DMS114 treated with DMSO at 0.1 percent for 48 hours (cell line): ENCODE measurements at regions not wholly inside any gene's neighbourhood (a gene's known extent, or its start where the extent isn't known, plus 50 kb on each side); places are given as distances from the start of the nearest gene placed in this dataset.
"Not testable (repeated sequence)": the region's sequence is repeated elsewhere in the genome, so short reads cannot be mapped to it uniquely, and the experiment has no call there.

Experiments used
- DNase-seq: peaks from one replicate; lab custom pipeline; 2025; ENCODE audit not compliant: unreplicated experiment; lab: John Stamatoyannopoulos, UW

GRCh38 chr11:106152013-106152412 lies 74.6 kb downstream of the AASDHPPT start:
- DNase-seq: no peak

GRCh38 chr11:106152824-106153223 lies 75.4 kb downstream of the AASDHPPT start:
- DNase-seq: no peak

GRCh38 chr11:106156290-106156937 lies 79.0 kb downstream of the AASDHPPT start:
- DNase-seq: peak; percentile 37

GRCh38 chr11:106158406-106158805 lies 80.9 kb downstream of the AASDHPPT start:
- no peak for DNase-seq

GRCh38 chr11:106159836-106160235 lies 82.4 kb downstream of the AASDHPPT start:
- DNase-seq: no peak

GRCh38 chr11:106160494-106160893 lies 83.0 kb downstream of the AASDHPPT start:
- no peak for DNase-seq

GRCh38 chr11:106161775-106162634 lies 84.5 kb downstream of the AASDHPPT start:
- no peak for DNase-seq

- DNase-seq: no peak
These were observed 89.6 kb downstream of the AASDHPPT start for GRCh38 chr11:106167085-106167484.

GRCh38 chr11:106172386-106172991 lies 95.0 kb downstream of the AASDHPPT start:
- DNase-seq: no peak

GRCh38 chr11:106173291-106173690 lies 95.8 kb downstream of the AASDHPPT start:
- no peak for DNase-seq

- not testable (repeated sequence) for DNase-seq
These were observed 96.5 kb downstream of the AASDHPPT start for GRCh38 chr11:106174003-106174402.

- DNase-seq: no peak
These were observed 99.4 kb downstream of the AASDHPPT start for GRCh38 chr11:106176817-106177216.

- DNase-seq: no peak
These were observed 99.8 kb downstream of the AASDHPPT start for GRCh38 chr11:106177311-106177710.

GRCh38 chr11:106178361-106178760 lies 100.9 kb downstream of the AASDHPPT start:
- DNase-seq: no peak

- DNase-seq: no peak
These were observed 101.6 kb downstream of the AASDHPPT start for GRCh38 chr11:106179048-106179447.

- DNase-seq: no peak
These were observed 109.2 kb downstream of the AASDHPPT start for GRCh38 chr11:106186630-106187029.

- no peak for DNase-seq
These were observed 110.5 kb downstream of the AASDHPPT start for GRCh38 chr11:106187860-106188456.

- no peak for DNase-seq
These were observed 116.5 kb downstream of the AASDHPPT start for GRCh38 chr11:106193956-106194355.

- no peak for DNase-seq
These were observed 120.0 kb downstream of the AASDHPPT start for GRCh38 chr11:106197438-106197837.

GRCh38 chr11:106202935-106203620 lies 125.6 kb downstream of the AASDHPPT start:
- no peak for DNase-seq

- no peak for DNase-seq
These were observed 131.3 kb downstream of the AASDHPPT start for GRCh38 chr11:106208760-106209159.
